Vagina (tissue), 2 donors: ENCODE measurements at regions not wholly inside any gene's neighbourhood (a gene's known extent, or its start where the extent isn't known, plus 50 kb on each side); places are given as distances from the start of the nearest gene placed in this dataset.

Experiments
- POLR2AphosphoS5 ChIP-seq, 2 donors: sonication (generic); formaldehyde crosslinking; IDR thresholded peaks; one replicate each; pipeline ENCODE4 v1.9.0; 2017; ENCODE audit warnings: antibody characterized with exemption in 2 of 2, mild to moderate bottlenecking in 2 of 2, low read depth in 1 of 2; ENCODE audit not compliant: insufficient read depth in 1 of 2
- TF ChIP-seq, protein P1 (sequence below), 3 experiments: fragments of 450-650 bp in 2 of 3; fragments of 200-600 bp in 1 of 3; sonication (generic) in 1 of 3; IDR thresholded peaks; one replicate each; pipeline ENCODE4 v1.5.1; 2017 to 2019; ENCODE audit warnings: antibody characterized with exemption in 3 of 3, mild to moderate bottlenecking in 2 of 3, moderate library complexity in 2 of 3

DNA sequence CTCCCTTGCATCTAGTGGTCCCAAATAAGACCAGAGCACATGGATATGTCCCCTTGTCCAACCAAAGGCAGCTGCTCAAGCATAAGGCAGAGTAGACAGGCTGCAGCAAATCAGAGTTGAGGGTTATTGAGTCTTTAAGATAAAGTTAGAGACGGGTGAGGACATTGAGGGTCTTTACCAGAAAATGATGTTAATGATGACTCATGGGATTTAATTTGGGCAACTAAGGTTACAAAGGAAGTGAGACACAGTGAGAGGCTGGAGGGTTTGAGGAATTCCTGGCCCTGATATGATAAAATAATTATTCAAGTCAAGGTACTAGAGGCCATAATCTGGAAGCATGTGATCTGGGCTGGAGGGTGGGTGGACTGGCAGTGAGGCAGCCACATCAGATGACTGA, 133.6 kb downstream of the ALDH8A1 start:
- TF ChIP-seq, protein P1, sequence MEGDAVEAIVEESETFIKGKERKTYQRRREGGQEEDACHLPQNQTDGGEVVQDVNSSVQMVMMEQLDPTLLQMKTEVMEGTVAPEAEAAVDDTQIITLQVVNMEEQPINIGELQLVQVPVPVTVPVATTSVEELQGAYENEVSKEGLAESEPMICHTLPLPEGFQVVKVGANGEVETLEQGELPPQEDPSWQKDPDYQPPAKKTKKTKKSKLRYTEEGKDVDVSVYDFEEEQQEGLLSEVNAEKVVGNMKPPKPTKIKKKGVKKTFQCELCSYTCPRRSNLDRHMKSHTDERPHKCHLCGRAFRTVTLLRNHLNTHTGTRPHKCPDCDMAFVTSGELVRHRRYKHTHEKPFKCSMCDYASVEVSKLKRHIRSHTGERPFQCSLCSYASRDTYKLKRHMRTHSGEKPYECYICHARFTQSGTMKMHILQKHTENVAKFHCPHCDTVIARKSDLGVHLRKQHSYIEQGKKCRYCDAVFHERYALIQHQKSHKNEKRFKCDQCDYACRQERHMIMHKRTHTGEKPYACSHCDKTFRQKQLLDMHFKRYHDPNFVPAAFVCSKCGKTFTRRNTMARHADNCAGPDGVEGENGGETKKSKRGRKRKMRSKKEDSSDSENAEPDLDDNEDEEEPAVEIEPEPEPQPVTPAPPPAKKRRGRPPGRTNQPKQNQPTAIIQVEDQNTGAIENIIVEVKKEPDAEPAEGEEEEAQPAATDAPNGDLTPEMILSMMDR (IDR thresholded peaks at IDR 0.05) = no peak
- TF ChIP-seq POLR2AphosphoS5 (IDR thresholded peaks at IDR 0.05; ENCODE audit: insufficient read depth in 1 of 2, low read depth in 1 of 2) = no peak
